K562 (cell line): ENCODE measurements at regions not wholly inside any gene's neighbourhood (a gene's known extent, or its start where the extent isn't known, plus 50 kb on each side); places are given as distances from the start of the nearest gene placed in this dataset.

Source experiments
- ATAC-seq: fragments of 200-7000 bp; cut with Tn5 transposase; 3 replicates; pipeline ENCODE4 v1.9.1; 2020; ENCODE audit warnings: moderate library complexity
- BruUV-seq: library from RNA; stranded (reverse); fragments of 400-500 nt; replicated peaks from 2 replicates; lab custom pipeline; 2021; lab: Mats Ljungman, UMichigan
- CTCF ChIA-PET: fragments of 300-600 bp; formaldehyde crosslinking; extraction: SDS; loops from one replicate; lab custom pipeline; 2021; ENCODE audit warnings: low intra/inter-chr PET ratio; lab: Yijun Ruan, JAX
- POLR2A ChIA-PET: fragments of 300-600, 350-650 bp; sonication (Branson Sonifier 250); formaldehyde crosslinking; extraction: SDS; loops from one replicate; lab custom pipeline; 2021; ENCODE audit warnings: antibody characterized with exemption, inconsistent platforms; lab: Yijun Ruan, JAX
- DNase-seq, 4 experiments: peaks; one replicate each; pipeline versions ENCODE4 v3.0.0 to v3.0.0-alpha.2; 2011 to 2018; ENCODE audit warnings: low spot score in 3 of 4, mixed read lengths in 3 of 4; ENCODE audit errors: extremely low read depth in 1 of 4
- FAIRE-seq: peaks from 2 replicates; lab custom pipeline; 2011; peaks lifted over from hg19 to GRCh38; lab: Jason Lieb, UNC
- H2AFZ ChIP-seq: 2 replicates; pipeline ENCODE4 v1.6.0; 2011; ENCODE audit warnings: low read depth, low read length, control low read depth, inconsistent platforms
- H3K27ac ChIP-seq: fragments of 200-600 bp; 3 replicates; pipeline ENCODE4 v1.8.0; 2011; ENCODE audit warnings: low read depth, mild to moderate bottlenecking, control low read depth, inconsistent platforms, low read length, moderate library complexity, mixed read lengths; ENCODE audit errors: extremely low read depth
- H3K27me3 ChIP-seq, 2 experiments: fragments of 300-600 bp in 1 of 2; 2 replicates in 1 of 2; 3 replicates in 1 of 2; pipeline versions ENCODE4 v1.6.0 to v1.8.0; 2011; ENCODE audit warnings: inconsistent platforms in 2 of 2, low read length in 2 of 2, mild to moderate bottlenecking in 1 of 2, mixed read lengths in 1 of 2, moderate library complexity in 1 of 2; ENCODE audit not compliant: control insufficient read depth in 2 of 2, insufficient read depth in 2 of 2
- H3K36me3 ChIP-seq: fragments of 300-600 bp; 3 replicates; pipeline ENCODE4 v1.8.0; 2011; ENCODE audit warnings: mild to moderate bottlenecking, low read length, inconsistent platforms; ENCODE audit not compliant: control insufficient read depth, insufficient read depth
- H3K4me1 ChIP-seq, 2 experiments: fragments of 200-600 bp in 1 of 2; replicated peaks in 1 of 2; 2 replicates in 1 of 2; 3 replicates in 1 of 2; pipeline versions ENCODE4 v1.5.1 to v1.8.0; 2011; ENCODE audit warnings: inconsistent platforms in 2 of 2, low read length in 2 of 2, mild to moderate bottlenecking in 1 of 2, mixed read lengths in 1 of 2, moderate library complexity in 1 of 2; ENCODE audit not compliant: control insufficient read depth in 2 of 2, insufficient read depth in 2 of 2
- H3K4me2 ChIP-seq: 2 replicates; pipeline ENCODE4 v1.6.1; 2011; ENCODE audit warnings: low read length, control low read depth, inconsistent platforms, mixed read lengths; ENCODE audit not compliant: insufficient read depth
- H3K4me3 ChIP-seq: fragments of 200-600 bp; sonication (generic), shearing (Covaris generic); 2 replicates; pipeline ENCODE4 v1.5.1; 2016; ENCODE audit warnings: control low read depth, inconsistent platforms
- H3K79me2 ChIP-seq: fragments of 200-600 bp; 3 replicates; pipeline ENCODE4 v1.8.0; 2011; ENCODE audit warnings: low read length, inconsistent platforms; ENCODE audit not compliant: control insufficient read depth, insufficient read depth
- H3K9ac ChIP-seq, 2 experiments: 2 replicates each; pipeline versions ENCODE4 v1.6.0 to v1.6.1; 2011; ENCODE audit warnings: low read depth in 2 of 2, low read length in 2 of 2, control low read depth in 1 of 2, inconsistent platforms in 1 of 2, mild to moderate bottlenecking in 1 of 2, mixed read lengths in 1 of 2; ENCODE audit not compliant: insufficient read depth in 1 of 2
- H3K9me1 ChIP-seq: one replicate; pipeline ENCODE4 v1.6.0; 2011; ENCODE audit warnings: inconsistent platforms, mild to moderate bottlenecking, low read length, moderate library complexity; ENCODE audit not compliant: control insufficient read depth, insufficient read depth
- H3K9me3 ChIP-seq: replicated peaks from 2 replicates; pipeline ENCODE4 v1.5.1; 2011; ENCODE audit warnings: low read depth, low read length, inconsistent platforms; ENCODE audit not compliant: control insufficient read depth, insufficient read depth
- H4K20me1 ChIP-seq: replicated peaks from 2 replicates; pipeline ENCODE4 v1.6.1; 2011; ENCODE audit warnings: low read length, inconsistent platforms, mixed read lengths; ENCODE audit not compliant: control insufficient read depth, insufficient read depth
- ETV6 ChIP-seq, 3 experiments: fragments of 150-350 bp in 1 of 3; sonication (generic) in 1 of 3; formaldehyde crosslinking in 1 of 3; IDR thresholded peaks; 2 replicates each; pipeline versions ENCODE4 v1.6.1 to v1.8.0; 2014 to 2022; ENCODE audit warnings: borderline replicate concordance in 2 of 3, low read depth in 2 of 3, antibody characterized with exemption in 1 of 3, low read length in 1 of 3, mild to moderate bottlenecking in 1 of 3, missing genetic modification reagents in 1 of 3
- GMEB1 ChIP-seq: fragments of 250-450 bp; sonication (Bioruptor Pico); IDR thresholded peaks from 2 replicates; pipeline ENCODE4 v1.4.0; 2020; ENCODE audit warnings: mild to moderate bottlenecking
- KDM5B ChIP-seq: fragments of 200-600 bp; sonication (generic); IDR thresholded peaks from 2 replicates; pipeline ENCODE4 v1.6.1; 2012; ENCODE audit warnings: low read depth, mild to moderate bottlenecking, moderate library complexity, low read length, control low read depth, inconsistent platforms; ENCODE audit not compliant: insufficient replicate concordance
- KLF13 ChIP-seq: fragments of 450-650 bp; IDR thresholded peaks from 2 replicates; pipeline ENCODE4 v1.6.1; 2016; ENCODE audit warnings: missing genetic modification characterization, low read depth, mild to moderate bottlenecking, missing compliant biosample characterization, moderate library complexity, borderline replicate concordance
- MAZ ChIP-seq, 2 experiments: fragments of 450-650 bp in 1 of 2; sonication (generic) in 1 of 2; formaldehyde crosslinking; IDR thresholded peaks in 1 of 2; conservative IDR thresholded peaks in 1 of 2; 2 replicates each; pipeline versions ENCODE4 v1.4.0 to v1.5.0; 2020; ENCODE audit warnings: mild to moderate bottlenecking in 1 of 2, missing genetic modification reagents in 1 of 2
- MECOM ChIP-seq: fragments of 250-450 bp; sonication (Bioruptor Pico); IDR thresholded peaks from 2 replicates; pipeline ENCODE4 v1.8.0; 2022; ENCODE audit warnings: inconsistent platforms
- PHB2 ChIP-seq: fragments of 450-650 bp; IDR thresholded peaks from 2 replicates; pipeline ENCODE4 v1.6.1; 2017; ENCODE audit warnings: low read depth
- POU5F1 ChIP-seq: fragments of 150-350 bp; IDR thresholded peaks from 2 replicates; pipeline ENCODE4 v1.6.1; 2014; ENCODE audit warnings: borderline replicate concordance, low read length, low read depth, mild to moderate bottlenecking; ENCODE audit not compliant: partially characterized antibody
- PPARD ChIP-seq: fragments of 250-450 bp; sonication (Bioruptor Pico); IDR thresholded peaks from 2 replicates; pipeline ENCODE4 v1.8.0; 2022; ENCODE audit warnings: inconsistent platforms, mild to moderate bottlenecking, moderate library complexity
- ZFP1 ChIP-seq: fragments of 450-650 bp; formaldehyde crosslinking; IDR thresholded peaks from 2 replicates; pipeline ENCODE4 v1.4.0; 2020; ENCODE audit warnings: mild to moderate bottlenecking, mixed read lengths
- ZNF12 ChIP-seq: sonication (generic); formaldehyde crosslinking; IDR thresholded peaks from 2 replicates; pipeline ENCODE4 v1.4.0; 2020; ENCODE audit warnings: mild to moderate bottlenecking, missing genetic modification reagents
- WGBS: fragments of 100-300 bp; shearing (Covaris generic); methylation state at CpG from one replicate; pipeline ENCODE4 v1.1.6; 2016; ENCODE audit warnings: low coverage, mixed read lengths; ENCODE audit not compliant: insufficient coverage; ENCODE audit errors: missing lambda C conversion rate; 5-methylcytosine and 5-hydroxymethylcytosine counted together
- in situ Hi-C: fragments of 300-500 bp; cut with MboI; formaldehyde crosslinking; loops from 4 replicates; pipeline ENCODE4 v1.15.0; 2018; ENCODE audit warnings: inconsistent platforms, mixed read lengths
- intact Hi-C: fragments of 100-400 bp; cut with micrococcal nuclease; formaldehyde crosslinking; loops from 2 replicates; pipeline ENCODE4 v1.14.2; 2022

- ChIA-PET POLR2A (no interaction called here), CTCF (no interaction called here)
- no peak overlapping the region for H3K4me2 ChIP-seq
- 2% methylated on average over 6 of the region's 6 CpGs for WGBS
- FAIRE-seq (no peak), ATAC-seq (no peak), DNase-seq (no peak)
- no peaks in the 10 kb centered on the region for H3K79me2 ChIP-seq
- no peak overlapping the region for H3K4me3 ChIP-seq
- in situ Hi-C loops (no loop called here), intact Hi-C loops (no loop called here)
- no peaks in the 10 kb centered on the region for H4K20me1 ChIP-seq
- no peak overlapping the region for H2AFZ ChIP-seq
- BruUV-seq: no TSS peak
- H3K9ac ChIP-seq: no peak overlapping the region
- TF ChIP-seq MAZ (CRISPR knock-in tag; conservative IDR thresholded peaks at IDR 0.05 in 1 of 2, IDR thresholded peaks at IDR 0.05 in 1 of 2) (no peak), PPARD (no peak)
- H3K27ac ChIP-seq: no peak overlapping the region
- no peaks in the 10 kb centered on the region; the same call in 1 of the 2 replicates for H3K9me3 ChIP-seq
- no peaks in the 10 kb centered on the region for H3K4me1 ChIP-seq
- H3K9me1 ChIP-seq: no peaks in the 10 kb centered on the region
- H3K36me3 ChIP-seq: no peaks in the 10 kb centered on the region
- no peaks in the 10 kb centered on the region for H3K27me3 ChIP-seq
These were observed 337.8 kb upstream of the CDH2 start for GRCh38 chr18:28514699-28515098.

- Histone ChIP-seq H3K9me1 (no peaks in the 10 kb centered on the region), H3K4me1 (no peaks in the 10 kb centered on the region), H2AFZ (no peak overlapping the region), H3K36me3 (no peaks in the 10 kb centered on the region), H3K4me3 (no peak overlapping the region), H3K27me3 (no peaks in the 10 kb centered on the region), H3K79me2 (no peaks in the 10 kb centered on the region), H3K9ac (no peak overlapping the region), H3K4me2 (no peak overlapping the region), H4K20me1 (no peaks in the 10 kb centered on the region), H3K9me3 (no peaks in the 10 kb centered on the region; the same call in 1 of the 2 replicates), H3K27ac (no peak overlapping the region)
- FAIRE-seq: no peak
- TF ChIP-seq POU5F1 (no peak), PHB2 (no peak), MECOM (CRISPR knock-in tag) (no peak), KDM5B (no peak), GMEB1 (CRISPR knock-in tag) (no peak), KLF13 (tag) (no peak), ETV6 (IDR thresholded peaks at IDR 0.05; ENCODE audit: borderline replicate concordance in 1 of 2, low read depth in 2 of 2, low read length in 1 of 2) (no peak), ETV6 (CRISPR knock-in tag; IDR thresholded peaks at IDR 0.05; ENCODE audit: borderline replicate concordance) (no peak), ZNF12 (CRISPR knock-in tag) (no peak), ZFP1 (CRISPR knock-in tag) (no peak)
- no peak for ATAC-seq
- no TSS peak for BruUV-seq
- WGBS: 0% methylated on average over 2 of the region's 2 CpGs
- ChIA-PET POLR2A (no interaction called here), CTCF (no interaction called here)
- intact Hi-C loops (no loop called here), in situ Hi-C loops (no loop called here)
- no peak for DNase-seq
These were observed 335.4 kb upstream of the CDH2 start for GRCh38 chr18:28512357-28512756.
